NB4 (cell line): ENCODE measurements at regions not wholly inside any gene's neighbourhood (a gene's known extent, or its start where the extent isn't known, plus 50 kb on each side); places are given as distances from the start of the nearest gene placed in this dataset.

ENCODE experiments used
- MYC ChIP-seq: IDR thresholded peaks from 2 replicates; pipeline ENCODE4 v1.6.1; 2011; ENCODE audit warnings: low read depth, low read length
- POLR2A ChIP-seq: IDR thresholded peaks from 2 replicates; pipeline ENCODE4 v1.6.1; 2011; ENCODE audit warnings: mild to moderate bottlenecking; ENCODE audit not compliant: insufficient read length; ENCODE audit errors: extremely low read depth
- TF ChIP-seq, protein P1 (sequence below): IDR thresholded peaks from one replicate; pipeline ENCODE4 v1.5.1; 2012; ENCODE audit warnings: low read depth, low read length
- TF ChIP-seq, protein P2 (sequence below): IDR thresholded peaks from 2 replicates; pipeline ENCODE4 v1.6.1; 2011; ENCODE audit warnings: low read depth, low read length

DNA sequence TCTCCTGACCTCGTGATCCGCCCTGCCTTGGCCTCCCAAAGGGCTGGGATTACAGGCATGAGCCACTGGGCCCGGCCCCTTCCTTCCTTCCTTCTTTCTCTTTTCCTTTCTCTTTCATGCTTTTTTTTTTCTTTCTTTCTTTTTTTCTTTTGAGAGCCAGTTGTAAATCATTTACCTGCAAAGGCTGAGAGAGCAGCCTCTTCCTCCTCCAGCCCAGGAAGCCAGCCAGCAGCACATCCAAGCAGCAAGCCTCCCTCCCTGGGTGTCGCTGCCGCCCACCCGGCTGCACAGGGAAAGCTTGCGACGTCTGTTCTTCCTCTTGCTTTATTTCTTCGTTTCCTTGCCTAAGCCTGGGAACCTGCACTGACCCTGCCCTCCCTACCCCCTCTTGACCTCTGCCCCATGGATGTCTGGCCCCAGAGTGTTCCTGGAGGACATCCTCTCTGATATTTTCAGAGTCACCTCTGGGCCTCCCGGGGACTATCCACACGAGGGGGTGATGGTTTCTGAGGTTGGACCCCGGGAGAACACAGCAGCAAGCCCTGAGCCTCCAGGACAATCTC is 62.8 kb upstream of the MYL10 start:
- TF ChIP-seq POLR2A (no peak), MYC (no peak)
- TF ChIP-seq, protein P1, sequence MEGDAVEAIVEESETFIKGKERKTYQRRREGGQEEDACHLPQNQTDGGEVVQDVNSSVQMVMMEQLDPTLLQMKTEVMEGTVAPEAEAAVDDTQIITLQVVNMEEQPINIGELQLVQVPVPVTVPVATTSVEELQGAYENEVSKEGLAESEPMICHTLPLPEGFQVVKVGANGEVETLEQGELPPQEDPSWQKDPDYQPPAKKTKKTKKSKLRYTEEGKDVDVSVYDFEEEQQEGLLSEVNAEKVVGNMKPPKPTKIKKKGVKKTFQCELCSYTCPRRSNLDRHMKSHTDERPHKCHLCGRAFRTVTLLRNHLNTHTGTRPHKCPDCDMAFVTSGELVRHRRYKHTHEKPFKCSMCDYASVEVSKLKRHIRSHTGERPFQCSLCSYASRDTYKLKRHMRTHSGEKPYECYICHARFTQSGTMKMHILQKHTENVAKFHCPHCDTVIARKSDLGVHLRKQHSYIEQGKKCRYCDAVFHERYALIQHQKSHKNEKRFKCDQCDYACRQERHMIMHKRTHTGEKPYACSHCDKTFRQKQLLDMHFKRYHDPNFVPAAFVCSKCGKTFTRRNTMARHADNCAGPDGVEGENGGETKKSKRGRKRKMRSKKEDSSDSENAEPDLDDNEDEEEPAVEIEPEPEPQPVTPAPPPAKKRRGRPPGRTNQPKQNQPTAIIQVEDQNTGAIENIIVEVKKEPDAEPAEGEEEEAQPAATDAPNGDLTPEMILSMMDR: no peak
- TF ChIP-seq, protein P2, sequence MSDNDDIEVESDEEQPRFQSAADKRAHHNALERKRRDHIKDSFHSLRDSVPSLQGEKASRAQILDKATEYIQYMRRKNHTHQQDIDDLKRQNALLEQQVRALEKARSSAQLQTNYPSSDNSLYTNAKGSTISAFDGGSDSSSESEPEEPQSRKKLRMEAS: no peak
